ENCODE measurements at regions not wholly inside any gene's neighbourhood (a gene's known extent, or its start where the extent isn't known, plus 50 kb on each side); places are given as distances from the start of the nearest gene placed in this dataset.

GRCh38 chr17:54180950-54181349, 358.2 kb downstream of the KIF2B start:
- H3K4me3 ChIP-seq = no peak overlapping the region
- H3K36me3 ChIP-seq (ENCODE audit: low read depth) = no peaks in the 10 kb centered on the region
- H2AFZ ChIP-seq = no peak overlapping the region
- H3K27me3 ChIP-seq (ENCODE audit: insufficient read depth, low read depth) = no peaks in the 10 kb centered on the region
- no peak overlapping the region for H3K27ac ChIP-seq
- H3F3A ChIP-seq (ENCODE audit: insufficient read depth, low read depth) = no peaks in the 10 kb centered on the region
- H3K4me1 ChIP-seq (replicated peaks; ENCODE audit: insufficient read depth) = no peaks in the 10 kb centered on the region
- intact Hi-C loops (cut with micrococcal nuclease; ENCODE audit: unreplicated experiment) = no loop called here
- no peak for DNase-seq
- H3K4me2 ChIP-seq = no peak overlapping the region
- H4K20me1 ChIP-seq (ENCODE audit: insufficient read depth) = no peaks in the 10 kb centered on the region
- POLR2A ChIA-PET (ENCODE audit: unreplicated experiment) = no interaction called here
- TF ChIP-seq EZH2 (IDR thresholded peaks at IDR 0.05; ENCODE audit: low read depth) = no peak
- TF ChIP-seq, protein P1, sequence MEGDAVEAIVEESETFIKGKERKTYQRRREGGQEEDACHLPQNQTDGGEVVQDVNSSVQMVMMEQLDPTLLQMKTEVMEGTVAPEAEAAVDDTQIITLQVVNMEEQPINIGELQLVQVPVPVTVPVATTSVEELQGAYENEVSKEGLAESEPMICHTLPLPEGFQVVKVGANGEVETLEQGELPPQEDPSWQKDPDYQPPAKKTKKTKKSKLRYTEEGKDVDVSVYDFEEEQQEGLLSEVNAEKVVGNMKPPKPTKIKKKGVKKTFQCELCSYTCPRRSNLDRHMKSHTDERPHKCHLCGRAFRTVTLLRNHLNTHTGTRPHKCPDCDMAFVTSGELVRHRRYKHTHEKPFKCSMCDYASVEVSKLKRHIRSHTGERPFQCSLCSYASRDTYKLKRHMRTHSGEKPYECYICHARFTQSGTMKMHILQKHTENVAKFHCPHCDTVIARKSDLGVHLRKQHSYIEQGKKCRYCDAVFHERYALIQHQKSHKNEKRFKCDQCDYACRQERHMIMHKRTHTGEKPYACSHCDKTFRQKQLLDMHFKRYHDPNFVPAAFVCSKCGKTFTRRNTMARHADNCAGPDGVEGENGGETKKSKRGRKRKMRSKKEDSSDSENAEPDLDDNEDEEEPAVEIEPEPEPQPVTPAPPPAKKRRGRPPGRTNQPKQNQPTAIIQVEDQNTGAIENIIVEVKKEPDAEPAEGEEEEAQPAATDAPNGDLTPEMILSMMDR (conservative IDR thresholded peaks at IDR 0.05) = no peak
- no peaks in the 10 kb centered on the region for H3K79me2 ChIP-seq (ENCODE audit: low read depth)
- no peaks in the 10 kb centered on the region for H3K9me3 ChIP-seq (ENCODE audit: insufficient read depth, low read depth)
- CTCF ChIA-PET = no interaction called here
- H3K9me2 ChIP-seq (ENCODE audit: insufficient read depth) = no peaks in the 10 kb centered on the region
- BruUV-seq (replicated peaks) = no TSS peak

DNA sequence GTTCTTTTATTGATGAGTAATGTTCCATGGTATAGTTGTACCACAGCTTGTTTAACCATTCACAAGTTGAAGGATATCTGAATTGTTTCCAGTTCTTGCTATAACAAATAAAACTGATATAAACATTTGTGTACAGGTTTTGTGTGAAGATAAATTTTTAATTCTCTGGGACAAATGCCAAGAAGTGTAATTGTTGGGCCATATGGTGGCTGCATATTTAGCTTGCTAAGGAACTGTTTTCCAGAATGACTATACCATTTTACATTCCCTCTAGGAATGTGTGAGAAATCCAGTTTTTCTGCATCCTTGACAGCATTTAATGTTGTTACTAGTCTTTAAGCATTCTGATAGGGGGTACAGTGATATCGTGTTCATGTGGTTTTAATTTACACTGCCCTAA, 368.5 kb downstream of the KIF2B start:
- no peak overlapping the region for H3K27ac ChIP-seq
- BruUV-seq (replicated peaks) = no TSS peak
- H3K27me3 ChIP-seq (ENCODE audit: insufficient read depth, low read depth) = no peaks in the 10 kb centered on the region
- H2AFZ ChIP-seq = no peak overlapping the region
- no peak overlapping the region for H3K4me3 ChIP-seq
- ChIA-PET CTCF (no interaction called here), POLR2A (ENCODE audit: unreplicated experiment) (no interaction called here)
- intact Hi-C loops (cut with micrococcal nuclease; ENCODE audit: unreplicated experiment) = no loop called here
- no peaks in the 10 kb centered on the region for H3K9me3 ChIP-seq (ENCODE audit: insufficient read depth, low read depth)
- no peak overlapping the region for H3K4me2 ChIP-seq
- H3K36me3 ChIP-seq (ENCODE audit: low read depth) = no peaks in the 10 kb centered on the region
- no peaks in the 10 kb centered on the region for H3F3A ChIP-seq (ENCODE audit: insufficient read depth, low read depth)
- H3K4me1 ChIP-seq (replicated peaks; ENCODE audit: insufficient read depth) = no peaks in the 10 kb centered on the region
- TF ChIP-seq, protein P1 (conservative IDR thresholded peaks at IDR 0.05) = no peak
- TF ChIP-seq EZH2 (IDR thresholded peaks at IDR 0.05; ENCODE audit: low read depth) = no peak
- DNase-seq = no peak
- no peaks in the 10 kb centered on the region for H4K20me1 ChIP-seq (ENCODE audit: insufficient read depth)
- H3K79me2 ChIP-seq (ENCODE audit: low read depth) = no peaks in the 10 kb centered on the region
- H3K9me2 ChIP-seq (ENCODE audit: insufficient read depth) = no peaks in the 10 kb centered on the region

DNA sequence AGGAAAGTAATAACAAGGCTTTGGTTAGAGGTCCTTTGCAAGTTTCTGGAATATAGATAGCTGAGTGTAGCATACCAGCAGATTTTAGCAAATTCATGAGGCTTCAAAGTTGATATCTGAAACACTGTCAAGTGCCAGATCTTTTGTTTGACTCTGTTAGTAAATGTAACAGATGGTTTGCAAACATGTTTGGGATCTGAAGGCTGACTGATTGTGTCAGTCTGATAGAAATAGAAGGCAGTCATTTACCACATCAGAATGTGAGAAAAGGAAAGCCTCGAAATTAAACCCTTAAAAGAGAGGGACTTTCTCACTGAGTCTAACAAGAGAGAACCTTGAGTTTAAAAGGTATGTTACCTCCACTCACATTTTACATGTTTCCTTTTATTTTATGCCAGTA, 371.5 kb downstream of the KIF2B start:
- ChIA-PET CTCF (no interaction called here), POLR2A (ENCODE audit: unreplicated experiment) (no interaction called here)
- Histone ChIP-seq H4K20me1 (ENCODE audit: insufficient read depth) (no peaks in the 10 kb centered on the region), H3K36me3 (ENCODE audit: low read depth) (no peaks in the 10 kb centered on the region), H3K9me3 (ENCODE audit: insufficient read depth, low read depth) (no peaks in the 10 kb centered on the region), H3K79me2 (ENCODE audit: low read depth) (no peaks in the 10 kb centered on the region), H3K9me2 (ENCODE audit: insufficient read depth) (no peaks in the 10 kb centered on the region), H3K27ac (no peak overlapping the region), H3F3A (ENCODE audit: insufficient read depth, low read depth) (no peaks in the 10 kb centered on the region), H3K4me1 (replicated peaks; ENCODE audit: insufficient read depth) (no peaks in the 10 kb centered on the region), H3K4me2 (no peak overlapping the region), H3K4me3 (no peak overlapping the region), H3K27me3 (ENCODE audit: insufficient read depth, low read depth) (no peaks in the 10 kb centered on the region), H2AFZ (no peak overlapping the region)
- no TSS peak for BruUV-seq (replicated peaks)
- no peak for DNase-seq
- no peak for TF ChIP-seq EZH2 (IDR thresholded peaks at IDR 0.05; ENCODE audit: low read depth)
- TF ChIP-seq, protein P1 (conservative IDR thresholded peaks at IDR 0.05) = no peak
- intact Hi-C loops (cut with micrococcal nuclease; ENCODE audit: unreplicated experiment) = no loop called here
